H9 (cell line): ENCODE measurements at regions not wholly inside any gene's neighbourhood (a gene's known extent, or its start where the extent isn't known, plus 50 kb on each side); places are given as distances from the start of the nearest gene placed in this dataset.

Experiments
- DNase-seq: peaks from one replicate; pipeline ENCODE4 v3.0.0-alpha.2; 2017
- H2AFZ ChIP-seq: one replicate; pipeline ENCODE4 v1.6.1; 2013; ENCODE audit warnings: mild to moderate bottlenecking, low read length, control low read depth, moderate library complexity
- H2AK5ac ChIP-seq: 2 replicates; pipeline ENCODE4 v1.6.1; 2013; ENCODE audit warnings: low read length, control low read depth, mixed read lengths; ENCODE audit not compliant: insufficient read length
- H2BK120ac ChIP-seq: one replicate; pipeline ENCODE4 v1.6.1; 2013; ENCODE audit warnings: low read depth, mild to moderate bottlenecking, low read length, control low read depth, inconsistent platforms; ENCODE audit not compliant: poor library complexity, severe bottlenecking
- H2BK12ac ChIP-seq: 2 replicates; pipeline ENCODE4 v1.6.1; 2013; ENCODE audit warnings: low read length, control low read depth, mixed read lengths, low read depth; ENCODE audit not compliant: insufficient read length
- H2BK15ac ChIP-seq: 2 replicates; pipeline ENCODE4 v1.6.1; 2013; ENCODE audit warnings: low read depth, low read length, control low read depth
- H2BK20ac ChIP-seq: one replicate; pipeline ENCODE4 v1.6.1; 2013; ENCODE audit warnings: low read depth, mild to moderate bottlenecking, low read length, control low read depth, inconsistent platforms; ENCODE audit not compliant: poor library complexity, severe bottlenecking
- H2BK5ac ChIP-seq: 2 replicates; pipeline ENCODE4 v1.6.1; 2013; ENCODE audit warnings: low read length, control low read depth, mixed read lengths; ENCODE audit not compliant: insufficient read length
- H3K14ac ChIP-seq: 2 replicates; pipeline ENCODE4 v1.6.1; 2013; ENCODE audit warnings: low read length, control low read depth; ENCODE audit not compliant: insufficient read depth
- H3K18ac ChIP-seq: 2 replicates; pipeline ENCODE4 v1.6.1; 2013; ENCODE audit warnings: low read depth, mild to moderate bottlenecking, mixed read lengths, low read length, control low read depth; ENCODE audit not compliant: insufficient read length
- H3K23ac ChIP-seq: 2 replicates; pipeline ENCODE4 v1.6.1; 2013; ENCODE audit warnings: low read length, control low read depth, mixed read lengths, low read depth; ENCODE audit not compliant: insufficient read length
- H3K23me2 ChIP-seq: 2 replicates; pipeline ENCODE4 v1.6.1; 2013; ENCODE audit warnings: low read depth, mild to moderate bottlenecking, mixed read lengths, low read length, control low read depth; ENCODE audit not compliant: insufficient read length, poor library complexity, severe bottlenecking
- H3K27ac ChIP-seq: 2 replicates; pipeline ENCODE4 v1.5.1; 2013; ENCODE audit warnings: low read length, control low read depth, mixed read lengths, low read depth; ENCODE audit not compliant: insufficient read length
- H3K27me3 ChIP-seq: 2 replicates; pipeline ENCODE4 v1.6.1; 2013; ENCODE audit warnings: low read length, control low read depth, inconsistent platforms; ENCODE audit not compliant: insufficient read depth
- H3K4ac ChIP-seq: 2 replicates; pipeline ENCODE4 v1.6.1; 2013; ENCODE audit warnings: low read depth, mild to moderate bottlenecking, control low read depth, inconsistent platforms, low read length, moderate library complexity
- H3K4me1 ChIP-seq: 2 replicates; pipeline ENCODE4 v1.6.1; 2013; ENCODE audit warnings: low read length, control low read depth, inconsistent platforms; ENCODE audit not compliant: insufficient read depth
- H3K4me2 ChIP-seq: 2 replicates; pipeline ENCODE4 v1.6.1; 2013; ENCODE audit warnings: low read length, control low read depth, mixed read lengths; ENCODE audit not compliant: insufficient read length, insufficient read depth
- H3K56ac ChIP-seq: 2 replicates; pipeline ENCODE4 v1.6.1; 2013; ENCODE audit warnings: low read depth, mild to moderate bottlenecking, mixed read lengths, low read length, control low read depth; ENCODE audit not compliant: insufficient read length
- H3K79me1 ChIP-seq: 2 replicates; pipeline ENCODE4 v1.6.1; 2013; ENCODE audit warnings: low read depth, mild to moderate bottlenecking, moderate library complexity, low read length, control low read depth, inconsistent platforms; ENCODE audit not compliant: insufficient read depth, poor library complexity, severe bottlenecking
- H3K79me2 ChIP-seq: 2 replicates; pipeline ENCODE4 v1.6.1; 2013; ENCODE audit warnings: low read length, control low read depth, inconsistent platforms; ENCODE audit not compliant: insufficient read depth
- H3K9ac ChIP-seq: 2 replicates; pipeline ENCODE4 v1.6.1; 2013; ENCODE audit warnings: low read length, control low read depth, mixed read lengths; ENCODE audit not compliant: insufficient read length; ENCODE audit errors: extremely low read depth
- H3K9me3 ChIP-seq: one replicate; pipeline ENCODE4 v1.6.1; 2013; ENCODE audit warnings: low read depth, low read length, inconsistent platforms; ENCODE audit not compliant: control insufficient read depth
- H3T11ph ChIP-seq: one replicate; pipeline ENCODE4 v1.6.1; 2013; ENCODE audit warnings: mild to moderate bottlenecking, low read length, control low read depth, inconsistent platforms
- H4K20me1 ChIP-seq: one replicate; pipeline ENCODE4 v1.6.1; 2013; ENCODE audit not compliant: control insufficient read depth, insufficient read length, insufficient read depth
- H4K5ac ChIP-seq: 2 replicates; pipeline ENCODE4 v1.6.1; 2013; ENCODE audit warnings: low read depth, mild to moderate bottlenecking, mixed read lengths, low read length, control low read depth; ENCODE audit not compliant: insufficient read length
- H4K8ac ChIP-seq: replicated peaks from 2 replicates; pipeline ENCODE4 v1.6.1; 2013; ENCODE audit warnings: low read length, control low read depth, mixed read lengths, low read depth; ENCODE audit not compliant: insufficient read length
- H4K91ac ChIP-seq: 2 replicates; pipeline ENCODE4 v1.6.1; 2013; ENCODE audit warnings: low read depth, mild to moderate bottlenecking, moderate library complexity, mixed read lengths, low read length, control low read depth; ENCODE audit not compliant: insufficient read length
- H3K27ac Mint-ChIP-seq, 3 experiments: 2 replicates in 2 of 3; 3 replicates in 1 of 3; pipeline ENCODE4 v1.8.0; 2020 to 2021; ENCODE audit warnings: mixed read lengths in 3 of 3, mild to moderate bottlenecking in 1 of 3, moderate library complexity in 1 of 3
- H3K27me3 Mint-ChIP-seq: 2 replicates; pipeline ENCODE4 v1.8.0; 2021; ENCODE audit warnings: low read depth, mild to moderate bottlenecking, moderate library complexity, mixed read lengths
- H3K36me3 Mint-ChIP-seq, 3 experiments: 2 replicates in 2 of 3; 3 replicates in 1 of 3; pipeline ENCODE4 v1.8.0; 2020 to 2021; ENCODE audit warnings: low read depth in 3 of 3, mixed read lengths in 3 of 3; ENCODE audit not compliant: insufficient read depth in 1 of 3
- H3K4me1 Mint-ChIP-seq, 2 experiments: 2 replicates each; pipeline ENCODE4 v1.8.0; 2020; ENCODE audit warnings: mixed read lengths in 2 of 2
- H3K4me3 Mint-ChIP-seq, 2 experiments: 2 replicates in 1 of 2; 3 replicates in 1 of 2; pipeline ENCODE4 v1.8.0; 2020 to 2021; ENCODE audit warnings: mild to moderate bottlenecking in 2 of 2, mixed read lengths in 2 of 2, moderate library complexity in 1 of 2
- H3K9me3 Mint-ChIP-seq, 2 experiments: 2 replicates in 1 of 2; 3 replicates in 1 of 2; pipeline ENCODE4 v1.8.0; 2020; ENCODE audit warnings: mild to moderate bottlenecking in 2 of 2, mixed read lengths in 2 of 2, moderate library complexity in 1 of 2
- WGBS: extraction: QIAGEN DNeasy Blood & Tissue Kit; methylation state at CpG from one replicate; pipeline ENCODE4 v1.1.7; 2013; ENCODE audit warnings: missing lambda C conversion rate, low lambda C conversion rate, mixed read lengths; ENCODE audit not compliant: insufficient read length; ENCODE audit errors: extremely low coverage; 5-methylcytosine and 5-hydroxymethylcytosine counted together
- TF ChIP-seq, protein P1 (sequence below): fragments of 200-600 bp; sonication (generic); conservative IDR thresholded peaks from 3 replicates; pipeline ENCODE4 v1.8.0; 2021; ENCODE audit warnings: antibody characterized with exemption, mild to moderate bottlenecking

DNA sequence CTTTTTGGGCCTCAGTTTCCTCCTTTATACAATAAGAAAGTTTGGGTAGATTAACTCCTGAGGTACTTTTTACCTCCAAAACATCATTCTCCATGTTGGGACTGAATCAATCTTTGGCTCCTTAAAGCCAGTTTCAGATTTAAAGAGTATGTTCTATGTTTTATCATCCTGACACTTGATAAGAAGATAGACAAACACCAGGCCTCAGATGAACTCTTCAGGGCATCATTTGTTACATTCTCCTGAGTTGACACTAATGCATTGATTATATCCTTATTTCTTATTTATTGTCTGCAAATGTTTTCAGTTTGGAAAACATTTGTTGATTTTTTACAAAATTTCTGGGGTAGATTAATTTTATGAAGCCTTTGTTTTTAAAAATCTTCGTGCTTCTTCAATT is 102.7 kb upstream of the CCSER1 start:
- H3K4ac ChIP-seq: no peak overlapping the region
- no peak for DNase-seq
- H4K5ac ChIP-seq: no peak overlapping the region
- H3K9ac ChIP-seq: no peak overlapping the region
- H3K56ac ChIP-seq: no peak overlapping the region
- Mint-ChIP-seq H3K27me3 (no peaks in the 10 kb centered on the region), H3K9me3 (no peaks in the 10 kb centered on the region), H3K36me3 (no peaks in the 10 kb centered on the region; a peak in 1 of 7 replicates), H3K27ac (no peak overlapping the region), H3K4me3 (no peak overlapping the region), H3K4me1 (peaks cover 4 to 8% of the 10 kb centered on the region in 2 experiments)
- H3T11ph ChIP-seq: no peak overlapping the region
- no peaks in the 10 kb centered on the region for H3K27me3 ChIP-seq
- no peak overlapping the region for H2AFZ ChIP-seq
- H2BK120ac ChIP-seq: no peak overlapping the region
- no peaks in the 10 kb centered on the region for H3K9me3 ChIP-seq
- no peak overlapping the region for H3K18ac ChIP-seq
- H3K14ac ChIP-seq: no peak overlapping the region
- no peak overlapping the region for H2BK15ac ChIP-seq
- TF ChIP-seq, protein P1, sequence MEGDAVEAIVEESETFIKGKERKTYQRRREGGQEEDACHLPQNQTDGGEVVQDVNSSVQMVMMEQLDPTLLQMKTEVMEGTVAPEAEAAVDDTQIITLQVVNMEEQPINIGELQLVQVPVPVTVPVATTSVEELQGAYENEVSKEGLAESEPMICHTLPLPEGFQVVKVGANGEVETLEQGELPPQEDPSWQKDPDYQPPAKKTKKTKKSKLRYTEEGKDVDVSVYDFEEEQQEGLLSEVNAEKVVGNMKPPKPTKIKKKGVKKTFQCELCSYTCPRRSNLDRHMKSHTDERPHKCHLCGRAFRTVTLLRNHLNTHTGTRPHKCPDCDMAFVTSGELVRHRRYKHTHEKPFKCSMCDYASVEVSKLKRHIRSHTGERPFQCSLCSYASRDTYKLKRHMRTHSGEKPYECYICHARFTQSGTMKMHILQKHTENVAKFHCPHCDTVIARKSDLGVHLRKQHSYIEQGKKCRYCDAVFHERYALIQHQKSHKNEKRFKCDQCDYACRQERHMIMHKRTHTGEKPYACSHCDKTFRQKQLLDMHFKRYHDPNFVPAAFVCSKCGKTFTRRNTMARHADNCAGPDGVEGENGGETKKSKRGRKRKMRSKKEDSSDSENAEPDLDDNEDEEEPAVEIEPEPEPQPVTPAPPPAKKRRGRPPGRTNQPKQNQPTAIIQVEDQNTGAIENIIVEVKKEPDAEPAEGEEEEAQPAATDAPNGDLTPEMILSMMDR: no peak
- no peaks in the 10 kb centered on the region for H4K20me1 ChIP-seq
- H3K27ac ChIP-seq: no peak overlapping the region
- no peak overlapping the region for H2BK12ac ChIP-seq
- H3K23ac ChIP-seq: no peak overlapping the region
- H2AK5ac ChIP-seq: no peak overlapping the region
- no peaks in the 10 kb centered on the region for H3K23me2 ChIP-seq
- H3K4me2 ChIP-seq: no peak overlapping the region
- H4K8ac ChIP-seq: no peak overlapping the region
- H3K79me2 ChIP-seq: peaks cover 2% of the 10 kb centered on the region; the same call in 1 of the 2 replicates
- no peak overlapping the region for H2BK5ac ChIP-seq
- H3K79me1 ChIP-seq: no peaks in the 10 kb centered on the region
- no peaks in the 10 kb centered on the region; the same call in 1 of the 2 replicates for H3K4me1 ChIP-seq
- no peak overlapping the region for H4K91ac ChIP-seq
- H2BK20ac ChIP-seq: no peak overlapping the region
- no CpG with 5 or more reads among the region's 1 CpG for WGBS
